Liver (tissue), 8 donors: ENCODE measurements at regions not wholly inside any gene's neighbourhood (a gene's known extent, or its start where the extent isn't known, plus 50 kb on each side); places are given as distances from the start of the nearest gene placed in this dataset.

Source experiments
- DNase-seq: peaks from one replicate; pipeline ENCODE4 v3.0.0-alpha.2; 2017; ENCODE audit warnings: low spot score
- H3K27ac ChIP-seq, 2 donors: one replicate each; pipeline ENCODE4 v1.7.0; 2013; ENCODE audit warnings: inconsistent platforms in 2 of 2, low read length in 2 of 2, control low read depth in 1 of 2, low read depth in 1 of 2, mild to moderate bottlenecking in 1 of 2
- H3K27me3 ChIP-seq, 4 donors: one replicate each; pipeline versions ENCODE4 v1.6.1 to v1.7.0; 2013; ENCODE audit warnings: low read length in 3 of 4, inconsistent platforms in 1 of 4, mild to moderate bottlenecking in 1 of 4, moderate library complexity in 1 of 4; ENCODE audit not compliant: control insufficient read depth in 4 of 4, insufficient read depth in 4 of 4
- H3K36me3 ChIP-seq, 4 donors: one replicate each; pipeline versions ENCODE4 v1.6.1 to v1.7.0; 2013; ENCODE audit warnings: low read length in 3 of 4, mild to moderate bottlenecking in 3 of 4, low read depth in 1 of 4, moderate library complexity in 1 of 4; ENCODE audit not compliant: control insufficient read depth in 4 of 4, insufficient read depth in 3 of 4
- H3K4me1 ChIP-seq, 4 donors: one replicate each; pipeline versions ENCODE4 v1.6.1 to v1.7.0; 2013; ENCODE audit warnings: low read length in 3 of 4, mild to moderate bottlenecking in 3 of 4, moderate library complexity in 1 of 4; ENCODE audit not compliant: control insufficient read depth in 4 of 4, insufficient read depth in 4 of 4
- H3K4me3 ChIP-seq, 3 donors: one replicate each; pipeline versions ENCODE4 v1.6.1 to v1.7.0; 2013; ENCODE audit warnings: low read length in 3 of 3, control low read depth in 1 of 3, low read depth in 1 of 3, mild to moderate bottlenecking in 1 of 3
- H3K9ac ChIP-seq, 2 donors: one replicate each; pipeline ENCODE4 v1.7.0; 2013; ENCODE audit warnings: low read length in 2 of 2, mild to moderate bottlenecking in 2 of 2, moderate library complexity in 2 of 2, control low read depth in 1 of 2, low read depth in 1 of 2
- H3K9me3 ChIP-seq, 4 donors: one replicate each; pipeline versions ENCODE4 v1.6.1 to v1.7.0; 2013; ENCODE audit warnings: low read length in 3 of 4; ENCODE audit not compliant: control insufficient read depth in 4 of 4
- ATF3 ChIP-seq: IDR thresholded peaks from 2 replicates; pipeline ENCODE4 v1.6.1; 2016; ENCODE audit warnings: antibody characterized with exemption
- CTCF ChIP-seq: fragments of 150-350 bp; IDR thresholded peaks from 2 replicates; pipeline ENCODE4 v1.5.1; 2017; ENCODE audit warnings: improper control_type of control experiment, low read depth, low read length; ENCODE audit not compliant: missing input control
- EGR1 ChIP-seq, 2 donors: IDR thresholded peaks; 2 replicates each; pipeline ENCODE4 v1.6.1; 2016 to 2018; ENCODE audit warnings: antibody characterized with exemption in 2 of 2, low read depth in 2 of 2
- FOXA1 ChIP-seq: IDR thresholded peaks from 2 replicates; pipeline ENCODE4 v1.6.1; 2016; ENCODE audit warnings: antibody characterized with exemption
- FOXA2 ChIP-seq: IDR thresholded peaks from 2 replicates; pipeline ENCODE4 v1.6.1; 2016; ENCODE audit warnings: antibody characterized with exemption
- GABPA ChIP-seq, 2 donors: IDR thresholded peaks in 1 of 2; conservative IDR thresholded peaks in 1 of 2; 2 replicates each; pipeline ENCODE4 v1.6.1; 2016; ENCODE audit warnings: antibody characterized with exemption in 2 of 2, mild to moderate bottlenecking in 1 of 2, moderate library complexity in 1 of 2
- HNF4A ChIP-seq, 2 donors: conservative IDR thresholded peaks; 2 replicates each; pipeline ENCODE4 v1.6.1; 2016; ENCODE audit warnings: antibody characterized with exemption in 2 of 2, mild to moderate bottlenecking in 2 of 2
- HNF4G ChIP-seq: IDR thresholded peaks from 2 replicates; pipeline ENCODE4 v1.6.1; 2016; ENCODE audit warnings: antibody characterized with exemption
- JUND ChIP-seq, 2 donors: IDR thresholded peaks; 2 replicates each; pipeline ENCODE4 v1.6.1; 2016; ENCODE audit warnings: antibody characterized with exemption in 2 of 2
- MAX ChIP-seq: IDR thresholded peaks from 2 replicates; pipeline ENCODE4 v1.6.1; 2016; ENCODE audit warnings: antibody characterized with exemption
- NR2F2 ChIP-seq: IDR thresholded peaks from 2 replicates; pipeline ENCODE4 v1.6.1; 2016; ENCODE audit warnings: antibody characterized with exemption
- RAD21 ChIP-seq, 2 donors: IDR thresholded peaks; 2 replicates each; pipeline ENCODE4 v1.6.1; 2016; ENCODE audit warnings: antibody characterized with exemption in 2 of 2, mild to moderate bottlenecking in 2 of 2
- REST ChIP-seq: IDR thresholded peaks from 2 replicates; pipeline ENCODE4 v1.6.1; 2016; ENCODE audit warnings: antibody characterized with exemption, mild to moderate bottlenecking
- RXRA ChIP-seq, 2 donors: IDR thresholded peaks; 2 replicates each; pipeline ENCODE4 v1.6.1; 2017 to 2018; ENCODE audit warnings: antibody characterized with exemption in 2 of 2, mild to moderate bottlenecking in 1 of 2
- SP1 ChIP-seq: IDR thresholded peaks from 2 replicates; pipeline ENCODE4 v1.6.1; 2018; ENCODE audit warnings: antibody characterized with exemption, mild to moderate bottlenecking
- TAF1 ChIP-seq: conservative IDR thresholded peaks from 2 replicates; pipeline ENCODE4 v1.6.1; 2016; ENCODE audit warnings: antibody characterized with exemption, mild to moderate bottlenecking
- YY1 ChIP-seq: IDR thresholded peaks from 2 replicates; pipeline ENCODE4 v1.6.1; 2016; ENCODE audit warnings: antibody characterized with exemption, mild to moderate bottlenecking
- ZBTB33 ChIP-seq: IDR thresholded peaks from 2 replicates; pipeline ENCODE4 v1.6.1; 2016; ENCODE audit warnings: antibody characterized with exemption
- WGBS: extraction: QIAGEN DNeasy Blood & Tissue Kit; methylation state at CpG from one replicate; pipeline ENCODE4 v1.1.7; 2013; 5-methylcytosine and 5-hydroxymethylcytosine counted together
- donor health status: healthy.
- donor health status: healthy.
- donor health status: healthy.
- donor health status: healthy.
- donor health status: healthy.

GRCh38 chr3:76487446-76487845 is 552.5 kb upstream of the ROBO2 start:
- 79% methylated on average over 3 of the region's 3 CpGs for WGBS

GRCh38 chr3:76490064-76490463 is 549.8 kb upstream of the ROBO2 start:
- Histone ChIP-seq H3K27me3 (no peaks in the 10 kb centered on the region), H3K4me1 (no peaks in the 10 kb centered on the region), H3K36me3 (no peaks in the 10 kb centered on the region), H3K9ac (no peak overlapping the region), H3K9me3 (peaks cover 0 to 3% (median 0%) of the 10 kb centered on the region in 4 donors), H3K4me3 (no peak overlapping the region), H3K27ac (no peak overlapping the region)
- TF ChIP-seq EGR1 (IDR thresholded peaks at IDR 0.05; ENCODE audit: low read depth in 2 of 2) (no peak), HNF4A (conservative IDR thresholded peaks at IDR 0.05) (no peak), RAD21 (IDR thresholded peaks at IDR 0.05) (no peak), FOXA1 (no peak), FOXA2 (no peak), SP1 (no peak)
- DNase-seq = no peak
- 75% methylated on average over 3 of the region's 3 CpGs for WGBS

More at GRCh38 chr3:76487446-76487845, 552.5 kb upstream of the ROBO2 start:
- Histone ChIP-seq H3K9ac (no peak overlapping the region), H3K4me3 (no peak overlapping the region), H3K4me1 (no peaks in the 10 kb centered on the region), H3K9me3 (peaks cover 0 to 3% (median 0%) of the 10 kb centered on the region in 4 donors), H3K36me3 (no peaks in the 10 kb centered on the region), H3K27ac (no peak overlapping the region), H3K27me3 (no peaks in the 10 kb centered on the region)
- DNase-seq = no peak
- TF ChIP-seq YY1 = no peak
- no peak for TF ChIP-seq GABPA (IDR thresholded peaks at IDR 0.05 in 1 of 2, conservative IDR thresholded peaks at IDR 0.05 in 1 of 2)
- TF ChIP-seq HNF4G = no peak
- no peak for TF ChIP-seq FOXA2
- no peak for TF ChIP-seq HNF4A (conservative IDR thresholded peaks at IDR 0.05)
- TF ChIP-seq TAF1 = no peak
- TF ChIP-seq ATF3 = no peak
- TF ChIP-seq FOXA1 = no peak
- no peak for TF ChIP-seq ZBTB33
- no peak for TF ChIP-seq RAD21 (IDR thresholded peaks at IDR 0.05)
- TF ChIP-seq JUND (IDR thresholded peaks at IDR 0.05) = no peak

- peaks cover 0 to 3% (median 0%) of the 10 kb centered on the region in 4 donors for H3K9me3 ChIP-seq
- no peak overlapping the region for H3K9ac ChIP-seq
- no peaks in the 10 kb centered on the region for H3K27me3 ChIP-seq
- no peak overlapping the region for H3K4me3 ChIP-seq
- H3K4me1 ChIP-seq = no peaks in the 10 kb centered on the region
- WGBS = 82% methylated on average over 2 of the region's 2 CpGs
- no peak for DNase-seq
- H3K36me3 ChIP-seq = no peaks in the 10 kb centered on the region
- no peak overlapping the region for H3K27ac ChIP-seq
- TF ChIP-seq SP1 (no peak), FOXA1 (no peak), GABPA (IDR thresholded peaks at IDR 0.05 in 1 of 2, conservative IDR thresholded peaks at IDR 0.05 in 1 of 2) (no peak), ATF3 (no peak), MAX (no peak), TAF1 (no peak), FOXA2 (no peak), HNF4G (no peak), CTCF (no peak), HNF4A (conservative IDR thresholded peaks at IDR 0.05) (no peak), REST (no peak), ZBTB33 (no peak), NR2F2 (no peak), RXRA (IDR thresholded peaks at IDR 0.05) (no peak), RAD21 (IDR thresholded peaks at IDR 0.05) (no peak)
Measured at GRCh38 chr3:76495216-76495615, 544.7 kb upstream of the ROBO2 start.
